GM21786 (cell line): ENCODE measurements at regions not wholly inside any gene's neighbourhood (a gene's known extent, or its start where the extent isn't known, plus 50 kb on each side); places are given as distances from the start of the nearest gene placed in this dataset.
"Not testable (repeated sequence)": the region's sequence is repeated elsewhere in the genome, so short reads cannot be mapped to it uniquely, and the experiment has no call there.

Source experiments
- ATAC-seq: cut with Tn5 transposase; IDR thresholded peaks from one replicate; pipeline ENCODE4 v1.9.1; 2021; ENCODE audit not compliant: unreplicated experiment

DNA sequence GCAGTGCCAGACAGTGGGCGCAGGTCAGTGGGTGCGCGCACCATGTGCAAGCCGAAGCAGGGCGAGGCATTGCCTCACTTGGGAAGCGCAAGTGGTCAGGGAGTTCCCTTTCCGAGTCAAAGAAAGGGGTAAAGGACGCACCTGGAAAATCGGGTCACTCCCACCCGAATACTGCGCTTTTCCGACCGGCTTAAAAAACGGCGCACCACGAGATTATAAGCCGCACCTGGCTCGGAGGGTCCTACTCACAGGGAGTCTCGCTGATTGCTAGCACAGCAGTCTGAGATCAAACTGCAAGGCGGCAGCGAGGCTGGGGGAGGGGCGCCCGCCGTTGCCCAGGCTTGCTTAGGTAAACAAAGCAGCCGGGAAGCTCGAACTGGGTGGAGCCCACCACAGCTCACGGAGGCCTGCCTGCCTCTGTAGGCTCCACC is 77.9 kb downstream of the NR4A2 start:
- ATAC-seq: not testable (repeated sequence)

DNA sequence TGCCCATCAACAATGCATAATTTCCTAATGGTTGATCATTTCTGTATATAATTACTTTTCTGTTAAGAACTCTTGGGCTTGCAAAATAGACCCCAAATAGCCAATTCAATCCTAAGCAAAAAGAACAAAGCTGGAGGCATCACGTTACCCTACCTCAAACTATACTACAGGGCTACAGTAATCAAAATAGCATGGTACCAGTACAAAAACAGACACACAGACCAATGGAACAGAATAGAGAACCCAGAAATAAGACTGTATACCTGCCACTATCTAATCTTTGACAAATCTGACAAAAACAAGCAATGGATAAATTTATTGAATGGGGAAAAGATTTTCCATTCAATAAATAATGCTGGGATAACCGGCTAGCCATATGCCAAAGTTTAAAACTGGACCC is 78.8 kb downstream of the NR4A2 start:
- ATAC-seq: no peak

DNA sequence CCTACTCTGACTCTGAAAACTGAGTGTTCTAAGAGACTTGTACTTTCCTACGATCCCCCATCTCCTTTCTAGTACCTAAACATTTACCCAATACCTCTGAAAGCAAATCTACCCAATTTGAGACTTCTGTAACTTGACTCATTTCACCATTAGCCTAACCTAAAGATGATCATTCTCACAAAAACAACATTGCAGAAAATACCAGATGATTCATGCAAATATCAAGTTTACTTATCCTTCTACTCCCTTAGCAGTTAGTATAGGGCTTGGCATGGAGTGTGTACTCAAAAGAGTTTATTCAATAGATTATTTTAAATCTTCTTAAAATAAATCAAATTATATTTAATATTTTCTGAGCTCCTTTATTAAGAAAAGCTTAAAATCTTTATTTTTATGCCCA is 89.6 kb downstream of the NR4A2 start:
- no peak for ATAC-seq

DNA sequence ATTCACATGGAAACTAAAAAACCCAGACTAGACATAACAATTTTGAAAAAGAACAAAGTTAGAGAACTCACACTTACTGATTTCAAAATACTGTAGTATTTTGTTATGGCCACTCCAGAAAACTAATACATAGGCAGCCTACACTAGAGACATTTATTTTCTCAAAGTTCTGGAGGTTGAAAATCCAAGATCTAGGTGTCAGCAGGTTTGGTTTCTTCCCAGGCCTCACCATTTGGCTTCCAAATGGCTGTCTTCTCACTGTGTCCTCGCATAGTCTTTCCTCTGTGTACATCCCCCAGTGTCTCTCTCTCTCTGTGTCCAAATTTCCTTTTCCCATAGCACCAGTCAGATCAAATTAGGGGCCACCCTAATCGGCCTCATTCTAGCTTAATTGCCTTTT is 95.0 kb downstream of the NR4A2 start:
- ATAC-seq: no peak

DNA sequence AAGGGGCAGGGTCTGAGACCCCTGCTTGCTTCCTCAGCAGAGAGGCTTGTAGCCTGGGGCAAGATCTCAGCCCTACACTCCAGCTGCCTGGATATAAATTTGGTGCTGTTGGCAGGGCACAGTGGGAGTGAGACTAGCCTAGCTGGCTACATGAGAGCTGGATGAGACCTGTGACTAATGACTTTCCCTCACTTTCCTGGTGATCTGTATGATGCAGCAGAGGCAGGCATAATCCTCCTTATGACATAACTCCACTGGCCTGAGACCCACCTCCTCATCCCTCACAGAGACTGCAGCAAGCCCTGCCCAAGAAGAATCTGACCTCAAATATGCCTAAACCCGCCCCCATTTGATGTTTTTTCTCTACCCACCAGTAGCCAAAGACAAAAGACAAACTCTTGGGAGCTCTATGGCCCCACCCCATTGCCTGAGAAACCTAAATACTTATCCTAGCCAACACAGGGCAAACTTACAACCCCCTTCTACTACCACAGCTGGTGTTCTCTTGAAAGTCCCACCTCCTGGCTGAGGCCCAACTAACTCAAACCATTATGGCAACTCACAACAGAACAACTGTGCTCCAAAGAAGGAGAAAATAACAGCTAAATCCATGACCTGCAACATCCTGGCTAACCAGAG is 102.7 kb downstream of the NR4A2 start:
- ATAC-seq: no peak

DNA sequence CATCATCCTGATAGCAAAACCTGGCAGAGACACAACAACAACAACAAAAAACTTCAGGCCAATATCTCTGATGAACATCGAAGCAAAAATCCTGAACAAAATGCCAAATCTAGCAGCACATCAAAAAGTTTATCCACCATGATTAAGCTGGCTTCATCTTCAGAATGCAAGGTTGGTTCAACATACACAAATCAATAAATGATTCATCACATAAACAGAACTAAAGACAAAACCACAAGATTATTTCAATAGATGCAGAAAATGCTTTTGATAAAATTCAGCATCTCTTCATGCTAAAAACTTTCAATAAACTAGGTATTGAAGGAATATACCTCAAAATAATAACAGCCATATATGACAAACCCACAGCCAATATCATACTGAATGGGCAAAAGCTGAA is 109.2 kb downstream of the NR4A2 start:
- not testable (repeated sequence) for ATAC-seq

DNA sequence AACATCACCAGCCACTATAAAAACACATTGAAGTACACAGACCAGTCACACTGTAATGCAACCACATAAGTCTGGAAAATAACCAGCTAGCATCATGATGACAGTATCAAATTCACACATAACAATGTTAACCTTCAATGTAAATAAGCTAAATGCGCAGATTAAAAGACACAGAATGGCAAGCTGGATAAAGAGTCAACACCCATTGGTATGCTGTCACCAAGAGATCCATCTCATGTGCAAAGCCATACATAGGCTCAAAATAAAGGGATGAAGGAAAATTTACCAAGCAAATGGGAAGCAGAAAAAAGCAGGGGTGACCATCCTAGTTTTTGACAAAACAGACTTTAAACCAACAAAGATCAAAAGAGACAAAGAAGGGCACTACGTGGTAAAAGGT is 110.8 kb downstream of the NR4A2 start:
- no peak for ATAC-seq

DNA sequence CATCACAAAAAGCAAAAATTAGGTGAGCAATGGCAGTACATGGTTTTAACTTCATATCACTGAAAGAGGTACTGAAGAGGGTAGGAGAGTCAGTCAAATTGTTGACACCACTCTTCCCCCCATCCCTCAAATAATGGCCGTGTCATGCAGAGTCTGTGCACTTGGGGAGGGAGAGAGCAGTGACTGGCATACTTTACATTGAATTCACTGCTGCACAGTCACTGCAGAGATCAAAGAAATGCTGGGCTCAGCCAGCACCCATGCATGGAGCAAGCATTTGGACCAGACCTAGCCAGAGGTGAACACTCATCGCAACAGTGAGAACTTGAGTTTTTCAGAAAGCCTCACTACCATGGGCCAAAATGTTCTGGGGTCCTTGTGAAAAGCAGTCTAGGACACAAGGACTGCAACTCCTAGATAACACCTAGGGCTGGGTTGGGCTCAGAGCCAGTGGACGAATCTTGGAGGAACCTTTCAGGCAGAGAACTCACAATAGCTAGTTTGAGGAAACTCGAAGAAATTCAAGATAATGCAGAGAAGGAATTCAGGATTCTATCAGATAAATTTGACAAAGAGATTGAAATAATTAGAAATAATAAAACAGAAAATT is 112.9 kb downstream of the NR4A2 start:
- ATAC-seq: no peak

DNA sequence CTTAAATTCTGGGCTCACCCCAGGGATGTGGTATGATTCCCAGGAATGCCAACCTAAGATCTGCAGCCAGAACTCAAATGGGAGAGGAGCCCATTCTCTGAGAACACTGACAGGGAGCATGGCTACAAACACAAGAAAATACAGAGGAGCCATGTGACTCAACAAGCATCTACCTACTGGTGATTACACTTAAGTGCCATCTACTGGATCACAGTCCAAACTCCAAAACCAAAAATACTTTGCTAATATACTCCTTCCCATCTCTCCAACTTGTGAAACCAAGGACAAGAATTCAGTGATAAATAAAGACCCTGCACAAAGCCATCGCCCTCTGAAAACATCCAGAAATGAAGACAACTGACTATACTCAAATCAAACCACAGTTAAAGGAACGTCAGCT is 116.9 kb downstream of the NR4A2 start:
- no peak for ATAC-seq

DNA sequence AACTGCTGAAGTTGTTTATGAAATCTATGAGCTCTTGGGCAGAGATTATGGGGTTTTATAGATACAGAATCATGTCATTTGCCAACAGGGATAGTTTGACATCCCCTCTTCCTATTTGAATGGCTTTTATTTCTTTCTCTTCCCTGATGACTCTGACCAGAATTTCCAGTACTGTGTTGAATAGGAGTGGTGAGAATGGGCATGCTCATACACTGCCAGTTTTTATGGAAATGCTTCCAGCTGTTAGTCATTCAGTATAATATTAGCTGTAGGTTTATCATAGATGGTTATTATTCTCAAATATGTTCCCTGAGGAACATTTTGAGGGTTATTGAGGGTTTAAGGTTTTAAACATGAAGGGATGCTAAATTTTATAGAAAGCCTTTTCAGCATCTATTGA is 121.2 kb downstream of the NR4A2 start:
- ATAC-seq: no peak

DNA sequence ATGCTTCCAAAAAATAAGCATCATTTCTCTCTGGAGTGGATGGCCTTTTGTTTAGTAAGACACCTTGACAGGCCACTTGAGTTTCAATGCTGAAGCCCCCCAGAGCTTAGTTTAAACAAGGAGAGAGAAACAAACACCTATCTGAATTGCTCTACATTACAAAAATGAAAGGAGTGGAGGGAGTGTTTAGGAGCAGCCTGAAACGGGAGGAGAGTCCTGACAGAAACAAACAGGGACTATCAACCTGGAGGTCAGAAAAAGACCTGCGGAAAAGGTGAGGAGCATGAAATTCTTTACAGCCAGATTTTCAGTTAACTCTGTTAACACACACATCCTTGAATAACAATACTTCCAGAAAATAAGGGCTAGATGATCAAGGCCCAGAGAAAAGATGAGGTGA is 126.2 kb downstream of the NR4A2 start:
- no peak for ATAC-seq

DNA sequence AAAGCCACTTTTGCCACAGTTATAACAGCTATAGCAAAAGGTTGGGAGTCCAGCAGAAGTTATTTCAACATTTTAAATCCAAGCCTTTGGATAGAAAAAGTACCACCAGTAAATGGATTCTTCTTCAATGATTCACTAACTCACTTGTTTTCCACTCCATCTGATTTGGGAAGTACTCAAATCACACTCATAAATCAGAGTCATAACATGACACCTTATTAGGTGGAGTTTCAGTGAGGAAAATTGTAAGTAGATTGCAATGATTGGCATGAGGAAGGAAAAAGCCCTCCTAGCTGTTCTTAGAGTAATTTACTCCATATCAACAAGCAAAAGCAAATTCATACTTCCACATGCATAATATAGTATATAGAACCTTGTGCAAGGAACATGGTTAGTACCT is 132.9 kb downstream of the NR4A2 start:
- ATAC-seq: no peak

DNA sequence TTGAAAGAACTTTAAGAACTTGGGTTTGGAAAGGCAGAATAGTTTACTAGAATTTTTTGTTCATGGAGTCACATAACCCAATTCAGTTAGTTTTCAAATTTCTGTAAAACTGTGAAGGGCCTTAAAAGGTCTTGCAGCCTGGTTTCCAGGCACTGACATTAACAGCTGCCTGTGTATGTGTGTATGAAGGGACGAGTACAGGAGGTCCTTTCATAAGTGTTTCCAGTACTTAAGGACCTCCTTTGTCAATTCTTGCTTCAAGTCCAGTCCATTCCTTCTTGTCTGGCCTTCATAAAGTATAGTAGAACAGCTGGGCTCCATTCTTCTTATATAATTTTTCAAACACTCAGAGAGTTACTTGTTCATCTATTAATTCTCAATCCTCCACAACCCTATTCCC is 136.5 kb downstream of the NR4A2 start:
- no peak for ATAC-seq

DNA sequence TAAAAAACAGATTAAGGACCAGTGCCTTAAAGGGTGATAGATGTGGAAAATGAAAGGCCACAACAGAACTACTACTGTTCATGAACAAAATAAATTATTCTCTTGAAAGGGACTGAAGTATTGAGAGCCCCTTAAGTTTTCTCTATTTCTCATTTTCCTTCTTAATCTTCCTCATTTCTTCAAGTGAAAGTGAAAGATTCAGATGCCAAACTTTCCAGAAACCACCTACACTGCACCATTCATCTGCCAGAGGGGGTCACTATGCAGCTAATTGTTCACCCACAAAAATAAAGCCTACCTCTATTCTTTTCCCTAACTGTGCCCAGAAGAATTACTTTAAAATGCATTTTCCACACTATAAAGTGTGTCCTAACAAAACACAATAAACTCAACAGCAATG is 140.1 kb downstream of the NR4A2 start:
- ATAC-seq: no peak

DNA sequence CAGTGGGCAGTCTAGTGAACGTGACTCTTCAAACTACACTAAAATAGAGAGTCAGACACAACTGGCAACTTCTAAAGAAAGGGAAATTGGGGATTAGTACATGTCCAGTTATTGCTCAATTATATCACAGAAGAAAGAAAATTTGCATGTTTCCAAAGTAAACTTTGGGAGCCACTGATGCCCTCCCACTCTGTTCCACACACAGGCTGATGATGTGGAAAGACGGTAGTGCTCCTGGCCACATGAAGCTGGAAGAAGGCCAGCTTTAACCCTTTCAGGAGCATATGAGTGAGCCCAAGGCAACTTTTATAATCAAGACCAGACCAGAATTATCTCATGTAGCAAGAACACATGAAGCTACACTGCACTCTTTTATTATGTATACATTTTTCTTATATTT is 141.0 kb downstream of the NR4A2 start:
- no peak for ATAC-seq

DNA sequence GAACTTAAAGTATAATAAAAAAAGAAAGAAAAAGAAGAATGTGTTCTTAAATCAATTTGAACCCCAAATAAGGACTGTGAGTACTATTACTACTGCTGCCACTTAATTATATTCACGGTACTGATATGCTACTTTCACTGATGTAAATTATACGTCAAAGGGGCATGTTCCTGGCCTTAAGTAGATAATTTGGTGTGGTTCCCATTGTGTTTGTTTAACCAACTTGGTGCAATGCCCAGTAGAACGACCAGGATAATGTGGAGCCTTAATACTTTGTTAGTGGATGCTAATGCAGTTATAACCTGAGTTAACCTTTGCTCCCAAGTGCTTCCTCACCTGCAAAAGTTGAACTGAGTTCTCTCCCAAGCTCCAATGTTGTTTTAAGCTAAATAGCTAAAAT is 142.0 kb downstream of the NR4A2 start:
- no peak for ATAC-seq

DNA sequence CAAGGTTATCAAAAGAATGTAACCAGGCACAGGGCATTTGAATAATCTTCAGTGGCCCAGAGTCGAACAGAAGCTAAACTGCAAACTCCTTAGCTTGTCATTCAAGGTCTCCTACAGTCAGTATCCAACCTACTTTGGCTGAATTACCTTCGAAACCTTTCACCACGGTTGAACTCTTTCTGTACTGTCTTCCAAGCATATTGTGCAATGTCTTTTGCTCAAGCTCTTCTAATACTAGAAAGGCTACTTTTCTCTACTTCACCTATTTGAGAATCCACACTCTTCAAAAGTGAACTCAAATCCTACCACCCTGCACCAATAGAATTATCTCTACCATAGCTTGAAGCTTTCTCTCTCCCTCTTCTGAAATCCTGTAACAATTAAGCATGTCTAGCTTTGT is 142.9 kb downstream of the NR4A2 start:
- ATAC-seq: no peak

DNA sequence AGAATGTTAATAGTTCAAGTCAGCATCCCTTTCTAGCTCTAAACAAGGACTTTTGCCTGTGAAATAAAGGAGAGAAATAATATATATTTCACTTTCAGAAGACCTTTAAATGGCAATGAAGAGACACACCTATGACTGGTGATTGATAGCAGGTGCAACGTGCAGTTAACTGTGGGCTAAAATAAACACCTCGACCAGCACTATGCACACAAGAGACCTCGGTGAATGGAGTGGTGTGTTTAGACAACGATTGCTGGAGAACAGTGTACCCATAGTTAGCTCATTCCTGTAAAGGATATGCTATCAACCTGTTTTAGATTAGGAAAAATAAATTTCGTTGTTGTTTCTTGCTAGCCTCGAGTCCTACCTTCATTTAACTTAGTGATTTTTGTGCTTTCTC is 143.4 kb downstream of the NR4A2 start:
- no peak for ATAC-seq

DNA sequence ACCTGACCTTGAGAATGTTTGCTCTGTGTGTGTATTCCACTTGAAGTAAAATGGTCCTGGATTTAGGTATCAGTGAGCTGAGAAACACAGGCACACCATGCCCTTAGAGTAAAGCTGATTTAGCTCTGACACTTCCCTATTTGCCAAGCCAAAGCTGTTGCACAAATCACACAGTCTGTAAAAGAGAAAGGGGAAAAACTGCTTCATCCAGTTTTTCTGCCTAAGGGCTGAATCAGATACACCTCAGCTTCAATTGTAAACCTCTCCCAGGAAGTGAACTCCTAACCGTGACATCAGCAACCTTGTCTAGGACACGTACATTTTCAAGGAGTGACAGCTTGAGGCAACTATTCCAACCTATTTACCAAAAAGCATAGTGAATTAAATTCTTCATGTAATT is 150.4 kb downstream of the NR4A2 start:
- ATAC-seq: no peak

DNA sequence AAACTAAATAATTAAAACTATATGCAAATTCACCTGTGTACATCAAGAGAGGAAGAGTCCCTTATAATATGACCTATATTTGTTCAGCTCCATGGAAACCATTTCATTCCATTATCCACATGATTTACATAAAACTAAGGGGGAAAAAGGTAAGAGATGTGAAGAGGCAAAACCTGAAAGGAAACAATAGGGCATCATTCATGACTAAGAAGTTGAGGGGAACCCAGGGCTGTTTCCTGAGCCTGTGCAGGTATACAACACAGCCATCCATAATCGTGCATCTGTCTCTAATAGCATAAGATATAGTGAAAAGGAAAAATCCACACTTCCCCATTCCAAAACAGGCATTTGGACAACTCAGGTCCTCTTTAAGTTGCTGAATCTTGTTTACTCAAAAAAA is 151.3 kb downstream of the NR4A2 start:
- ATAC-seq: no peak

DNA sequence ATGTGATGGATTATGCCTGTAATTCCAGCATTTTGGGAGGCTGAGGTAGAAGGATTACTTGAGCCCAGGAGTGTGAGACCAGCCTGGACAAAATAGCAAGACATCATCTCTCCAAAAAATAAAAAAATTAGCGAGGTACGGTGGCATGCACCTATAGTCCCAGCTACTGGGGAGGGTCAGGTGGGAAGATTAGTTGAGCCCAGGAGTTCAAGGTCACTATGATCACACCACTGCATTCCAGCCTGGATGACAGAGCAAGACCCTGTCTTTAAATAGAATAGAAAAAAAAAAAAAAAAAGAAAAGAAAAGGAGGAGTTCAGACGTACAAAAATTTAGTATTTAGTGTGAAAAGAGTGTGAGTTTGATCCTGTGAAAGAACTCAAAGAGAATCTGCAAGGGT is 154.9 kb downstream of the NR4A2 start:
- ATAC-seq: no peak

DNA sequence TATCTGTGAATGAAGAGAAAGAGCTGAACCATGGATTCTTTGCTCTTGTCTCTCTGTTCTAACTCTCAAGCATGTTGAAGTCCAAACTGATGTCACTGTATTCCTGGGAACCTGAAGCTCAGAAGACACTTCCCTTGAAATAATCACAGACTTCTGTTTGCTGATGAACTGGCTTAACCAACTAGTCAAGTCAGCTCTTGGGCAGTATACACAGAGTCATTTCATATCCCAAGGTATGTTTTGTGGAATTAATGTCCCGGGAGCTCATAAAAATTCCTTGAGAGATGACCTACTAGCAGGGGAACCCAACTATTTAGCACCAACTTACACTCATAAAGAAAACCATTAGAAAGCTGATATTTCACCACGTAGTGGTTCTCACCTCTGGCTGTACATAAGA is 156.6 kb downstream of the NR4A2 start:
- no peak for ATAC-seq

DNA sequence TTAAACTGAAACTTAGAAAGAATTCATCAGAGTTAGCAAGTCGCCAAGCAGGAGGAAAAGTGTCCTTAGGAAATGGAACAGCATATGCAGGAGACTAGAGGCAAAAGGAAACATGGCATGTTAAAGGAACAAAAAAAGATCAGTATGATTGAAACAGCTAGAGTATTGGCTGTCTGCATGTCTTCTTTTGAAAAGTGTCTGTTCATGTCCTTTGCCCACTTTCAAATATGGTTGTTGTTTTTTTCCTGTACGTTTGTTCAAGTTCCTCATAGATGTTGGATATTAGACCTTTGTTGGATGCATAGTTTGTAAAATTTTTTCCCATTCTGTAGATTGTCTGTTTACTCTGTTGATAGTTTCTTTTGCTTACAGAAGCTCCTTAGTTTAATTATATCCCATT is 161.6 kb downstream of the NR4A2 start:
- ATAC-seq: no peak
